ENCODE measurements at regions not wholly inside any gene's neighbourhood (a gene's known extent, or its start where the extent isn't known, plus 50 kb on each side); places are given as distances from the start of the nearest gene placed in this dataset.

- Histone ChIP-seq H3K27me3 (no peaks in the 10 kb centered on the region), H3K36me3 (no peaks in the 10 kb centered on the region), H3K9me3 (no peaks in the 10 kb centered on the region), H3K4me1 (no peaks in the 10 kb centered on the region), H3K27ac (no peak overlapping the region), H3K4me3 (no peak overlapping the region)
- no peak for DNase-seq
- TF ChIP-seq POLR2A (IDR thresholded peaks at IDR 0.05), result no peak
- TF ChIP-seq, protein P1, sequence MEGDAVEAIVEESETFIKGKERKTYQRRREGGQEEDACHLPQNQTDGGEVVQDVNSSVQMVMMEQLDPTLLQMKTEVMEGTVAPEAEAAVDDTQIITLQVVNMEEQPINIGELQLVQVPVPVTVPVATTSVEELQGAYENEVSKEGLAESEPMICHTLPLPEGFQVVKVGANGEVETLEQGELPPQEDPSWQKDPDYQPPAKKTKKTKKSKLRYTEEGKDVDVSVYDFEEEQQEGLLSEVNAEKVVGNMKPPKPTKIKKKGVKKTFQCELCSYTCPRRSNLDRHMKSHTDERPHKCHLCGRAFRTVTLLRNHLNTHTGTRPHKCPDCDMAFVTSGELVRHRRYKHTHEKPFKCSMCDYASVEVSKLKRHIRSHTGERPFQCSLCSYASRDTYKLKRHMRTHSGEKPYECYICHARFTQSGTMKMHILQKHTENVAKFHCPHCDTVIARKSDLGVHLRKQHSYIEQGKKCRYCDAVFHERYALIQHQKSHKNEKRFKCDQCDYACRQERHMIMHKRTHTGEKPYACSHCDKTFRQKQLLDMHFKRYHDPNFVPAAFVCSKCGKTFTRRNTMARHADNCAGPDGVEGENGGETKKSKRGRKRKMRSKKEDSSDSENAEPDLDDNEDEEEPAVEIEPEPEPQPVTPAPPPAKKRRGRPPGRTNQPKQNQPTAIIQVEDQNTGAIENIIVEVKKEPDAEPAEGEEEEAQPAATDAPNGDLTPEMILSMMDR (IDR thresholded peaks at IDR 0.05), result no peak
Measured at GRCh38 chr13:31476266-31476665, 263.1 kb upstream of the RXFP2 start.

DNA sequence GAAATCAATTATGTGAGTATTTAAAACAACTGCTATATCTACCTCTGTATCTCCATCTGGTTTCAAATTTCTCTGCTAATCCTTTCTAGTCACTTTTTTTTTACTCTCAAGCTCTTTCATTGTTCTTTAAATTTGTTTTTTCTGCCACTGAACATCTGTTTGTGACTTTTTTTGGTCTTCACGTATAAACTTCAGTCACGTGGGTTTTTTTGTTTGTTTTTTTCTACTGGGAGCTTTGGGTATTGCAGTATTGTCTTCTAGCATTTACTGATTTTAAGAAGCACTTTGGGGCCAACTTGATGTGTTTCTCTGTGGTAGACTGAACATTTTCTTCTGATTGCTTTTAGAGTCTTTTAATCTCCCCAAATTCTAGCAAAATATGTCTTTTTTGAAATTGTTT is 262.6 kb upstream of the RXFP2 start:
- H3K36me3 ChIP-seq, result no peaks in the 10 kb centered on the region
- TF ChIP-seq POLR2A (IDR thresholded peaks at IDR 0.05), result no peak
- TF ChIP-seq, protein P1 (IDR thresholded peaks at IDR 0.05), result no peak
- no peak for DNase-seq
- H3K9me3 ChIP-seq, result no peaks in the 10 kb centered on the region
- no peaks in the 10 kb centered on the region for H3K27me3 ChIP-seq
- no peaks in the 10 kb centered on the region for H3K4me1 ChIP-seq
- no peak overlapping the region for H3K27ac ChIP-seq
- H3K4me3 ChIP-seq, result no peak overlapping the region

DNA sequence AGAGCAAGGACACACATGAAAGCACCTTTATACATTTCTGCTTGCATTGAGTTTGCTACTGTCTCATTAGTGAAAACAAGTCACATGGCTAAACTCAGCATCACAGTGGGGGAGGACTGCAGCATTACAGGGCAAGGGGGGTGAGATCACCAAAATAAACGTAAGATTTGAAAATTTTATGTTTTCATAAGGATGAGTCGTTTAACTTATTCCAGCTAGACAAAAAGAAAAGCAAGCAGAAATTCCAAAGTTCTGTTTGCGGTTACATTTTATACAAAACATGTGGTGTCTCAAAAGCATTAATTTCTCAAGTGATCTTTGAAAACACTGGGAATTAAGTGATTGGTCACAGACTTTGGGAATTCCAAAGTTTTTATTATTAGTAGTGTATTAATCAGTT is 261.4 kb upstream of the RXFP2 start:
- Histone ChIP-seq H3K27ac (no peak overlapping the region), H3K4me1 (no peaks in the 10 kb centered on the region), H3K27me3 (no peaks in the 10 kb centered on the region), H3K36me3 (no peaks in the 10 kb centered on the region), H3K4me3 (no peak overlapping the region), H3K9me3 (no peaks in the 10 kb centered on the region)
- TF ChIP-seq, protein P1 (IDR thresholded peaks at IDR 0.05), result no peak
- TF ChIP-seq POLR2A (IDR thresholded peaks at IDR 0.05), result no peak
- no peak for DNase-seq

- no peak for DNase-seq
- no peak overlapping the region for H3K27ac ChIP-seq
- no peaks in the 10 kb centered on the region for H3K27me3 ChIP-seq
- H3K4me1 ChIP-seq, result no peaks in the 10 kb centered on the region
- TF ChIP-seq, protein P1 (IDR thresholded peaks at IDR 0.05), result no peak
- no peak for TF ChIP-seq POLR2A (IDR thresholded peaks at IDR 0.05)
- H3K9me3 ChIP-seq, result no peaks in the 10 kb centered on the region
- H3K4me3 ChIP-seq, result no peak overlapping the region
- no peaks in the 10 kb centered on the region for H3K36me3 ChIP-seq
Measured at GRCh38 chr13:31485183-31485582, 254.1 kb upstream of the RXFP2 start.

GRCh38 chr13:31485651-31486051 is 253.7 kb upstream of the RXFP2 start:
- Histone ChIP-seq H3K27ac (no peak overlapping the region), H3K36me3 (no peaks in the 10 kb centered on the region), H3K4me3 (no peak overlapping the region), H3K27me3 (no peaks in the 10 kb centered on the region), H3K4me1 (no peaks in the 10 kb centered on the region), H3K9me3 (no peaks in the 10 kb centered on the region)
- no peak for DNase-seq
- TF ChIP-seq, protein P1 (IDR thresholded peaks at IDR 0.05), result no peak
- no peak for TF ChIP-seq POLR2A (IDR thresholded peaks at IDR 0.05)

GRCh38 chr13:31495336-31495735 is 244.0 kb upstream of the RXFP2 start:
- H3K4me3 ChIP-seq, result no peak overlapping the region
- no peaks in the 10 kb centered on the region for H3K9me3 ChIP-seq
- no peaks in the 10 kb centered on the region for H3K36me3 ChIP-seq
- H3K27me3 ChIP-seq, result no peaks in the 10 kb centered on the region
- no peak overlapping the region for H3K27ac ChIP-seq
- TF ChIP-seq, protein P1 (IDR thresholded peaks at IDR 0.05), result no peak
- TF ChIP-seq POLR2A (IDR thresholded peaks at IDR 0.05), result no peak
- no peaks in the 10 kb centered on the region for H3K4me1 ChIP-seq
- no peak for DNase-seq

Data from Peyer's patch (tissue), 4 donors.